ENCODE measurements at regions not wholly inside any gene's neighbourhood (a gene's known extent, or its start where the extent isn't known, plus 50 kb on each side); places are given as distances from the start of the nearest gene placed in this dataset.
"Not testable (repeated sequence)": the region's sequence is repeated elsewhere in the genome, so short reads cannot be mapped to it uniquely, and the experiment has no call there.

- DNase-seq (ENCODE audit: low spot score): no peak
- H3K4me3 ChIP-seq (ENCODE audit: low read depth in 1 of 3, low read length in 3 of 3): no peak overlapping the region
- no peaks in the 10 kb centered on the region for H3K27me3 ChIP-seq (ENCODE audit: control insufficient read depth in 4 of 4, insufficient read depth in 4 of 4, low read length in 3 of 4)
- H3K4me1 ChIP-seq (ENCODE audit: control insufficient read depth in 4 of 4, insufficient read depth in 4 of 4, low read length in 3 of 4): no peaks in the 10 kb centered on the region
- no peak overlapping the region for H3K27ac ChIP-seq (ENCODE audit: low read depth in 1 of 2, low read length in 2 of 2)
- peaks cover 0 to 2% (median 0%) of the 10 kb centered on the region in 4 donors for H3K9me3 ChIP-seq (ENCODE audit: control insufficient read depth in 4 of 4, low read length in 3 of 4)
- TF ChIP-seq GABPA (IDR thresholded peaks at IDR 0.05 in 1 of 2, conservative IDR thresholded peaks at IDR 0.05 in 1 of 2) (no peak), FOXA1 (IDR thresholded peaks at IDR 0.05) (no peak), MAX (IDR thresholded peaks at IDR 0.05) (no peak), ZBTB33 (IDR thresholded peaks at IDR 0.05) (no peak), FOXA2 (IDR thresholded peaks at IDR 0.05) (no peak), RXRA (IDR thresholded peaks at IDR 0.05) (no peak)
- no peak overlapping the region for H3K9ac ChIP-seq (ENCODE audit: low read depth in 1 of 2, low read length in 2 of 2)
- H3K36me3 ChIP-seq (ENCODE audit: control insufficient read depth in 4 of 4, insufficient read depth in 3 of 4, low read depth in 1 of 4, low read length in 3 of 4): no peaks in the 10 kb centered on the region
- 85% methylated on average over 10 of the region's 10 CpGs for WGBS
Observed at GRCh38 chr1:30132602-30133286, 590.6 kb downstream of the MATN1 start.

- H3K27ac ChIP-seq (ENCODE audit: low read depth in 1 of 2, low read length in 2 of 2); H3K4me3 ChIP-seq (ENCODE audit: low read depth in 1 of 3, low read length in 3 of 3); H3K36me3 ChIP-seq (ENCODE audit: control insufficient read depth in 4 of 4, insufficient read depth in 3 of 4, low read depth in 1 of 4, low read length in 3 of 4); H3K4me1 ChIP-seq (ENCODE audit: control insufficient read depth in 4 of 4, insufficient read depth in 4 of 4, low read length in 3 of 4); H3K27me3 ChIP-seq (ENCODE audit: control insufficient read depth in 4 of 4, insufficient read depth in 4 of 4, low read length in 3 of 4); H3K9me3 ChIP-seq (ENCODE audit: control insufficient read depth in 4 of 4, low read length in 3 of 4); H3K9ac ChIP-seq (ENCODE audit: low read depth in 1 of 2, low read length in 2 of 2); DNase-seq (ENCODE audit: low spot score): not testable (repeated sequence)
- 54% methylated on average over 2 of the region's 2 CpGs for WGBS
Observed at GRCh38 chr1:30130566-30130965, 592.8 kb downstream of the MATN1 start.

- Histone ChIP-seq H3K27me3 (ENCODE audit: control insufficient read depth in 4 of 4, insufficient read depth in 4 of 4, low read length in 3 of 4) (no peaks in the 10 kb centered on the region), H3K9ac (ENCODE audit: low read depth in 1 of 2, low read length in 2 of 2) (no peak overlapping the region), H3K9me3 (ENCODE audit: control insufficient read depth in 4 of 4, low read length in 3 of 4) (no peaks in the 10 kb centered on the region), H3K4me1 (ENCODE audit: control insufficient read depth in 4 of 4, insufficient read depth in 4 of 4, low read length in 3 of 4) (no peaks in the 10 kb centered on the region), H3K36me3 (ENCODE audit: control insufficient read depth in 4 of 4, insufficient read depth in 3 of 4, low read depth in 1 of 4, low read length in 3 of 4) (no peaks in the 10 kb centered on the region), H3K27ac (ENCODE audit: low read depth in 1 of 2, low read length in 2 of 2) (no peak overlapping the region), H3K4me3 (ENCODE audit: low read depth in 1 of 3, low read length in 3 of 3) (no peak overlapping the region)
- TF ChIP-seq HNF4A (conservative IDR thresholded peaks at IDR 0.05): no peak
- TF ChIP-seq RAD21 (IDR thresholded peaks at IDR 0.05): no peak
- TF ChIP-seq FOXA2 (IDR thresholded peaks at IDR 0.05): no peak
- TF ChIP-seq TAF1 (conservative IDR thresholded peaks at IDR 0.05): no peak
- TF ChIP-seq MAX (IDR thresholded peaks at IDR 0.05): no peak
- no peak for TF ChIP-seq SP1 (IDR thresholded peaks at IDR 0.05)
- no peak for TF ChIP-seq RXRA (IDR thresholded peaks at IDR 0.05)
- TF ChIP-seq EGR1 (IDR thresholded peaks at IDR 0.05; ENCODE audit: low read depth in 2 of 2): no peak
- TF ChIP-seq ATF3 (IDR thresholded peaks at IDR 0.05): no peak
- no peak for TF ChIP-seq YY1 (IDR thresholded peaks at IDR 0.05)
- TF ChIP-seq NR2F2 (IDR thresholded peaks at IDR 0.05): no peak
- TF ChIP-seq REST (IDR thresholded peaks at IDR 0.05): no peak
- TF ChIP-seq FOXA1 (IDR thresholded peaks at IDR 0.05): no peak
- WGBS: 72% methylated on average over 4 of the region's 4 CpGs
- no peak for DNase-seq (ENCODE audit: low spot score)
Observed at GRCh38 chr1:30130099-30130498, 593.3 kb downstream of the MATN1 start.
